SH-SY5Y (cell line): ENCODE measurements at regions not wholly inside any gene's neighbourhood (a gene's known extent, or its start where the extent isn't known, plus 50 kb on each side); places are given as distances from the start of the nearest gene placed in this dataset.

Experiments used
- GATA2 ChIP-seq: IDR thresholded peaks from 2 replicates; pipeline ENCODE4 v1.6.1; 2011; ENCODE audit warnings: mild to moderate bottlenecking, low read depth, low read length
- GATA3 ChIP-seq: IDR thresholded peaks from 2 replicates; pipeline ENCODE4 v1.6.1; 2011; ENCODE audit warnings: low read depth, mild to moderate bottlenecking, low read length, moderate library complexity

DNA sequence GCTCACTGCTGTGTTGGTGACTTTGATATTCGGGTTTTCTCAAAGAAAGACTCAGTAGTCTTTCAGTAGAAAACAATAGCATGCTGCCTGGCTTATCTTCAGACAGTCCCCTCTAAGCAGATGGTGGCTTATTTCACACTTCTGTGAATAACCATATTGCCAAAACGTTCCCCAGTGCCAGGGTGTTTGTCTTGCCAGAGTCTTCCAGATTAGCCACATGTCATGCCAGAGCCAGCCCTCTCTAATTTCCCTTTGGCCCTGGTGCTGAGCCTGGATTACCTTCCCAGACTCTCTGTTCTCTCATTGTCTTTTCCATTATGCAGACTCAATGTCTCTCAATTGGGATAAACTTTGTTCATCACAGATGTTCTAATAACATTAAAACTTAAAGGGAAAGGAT is 488.0 kb upstream of the ATXN8OS start:
- TF ChIP-seq GATA2 (no peak), GATA3 (no peak)
